ENCODE measurements at regions not wholly inside any gene's neighbourhood (a gene's known extent, or its start where the extent isn't known, plus 50 kb on each side); places are given as distances from the start of the nearest gene placed in this dataset.
A peak's percentile ranks its signal among the peaks of the same experiment; 100 is the strongest.

DNA sequence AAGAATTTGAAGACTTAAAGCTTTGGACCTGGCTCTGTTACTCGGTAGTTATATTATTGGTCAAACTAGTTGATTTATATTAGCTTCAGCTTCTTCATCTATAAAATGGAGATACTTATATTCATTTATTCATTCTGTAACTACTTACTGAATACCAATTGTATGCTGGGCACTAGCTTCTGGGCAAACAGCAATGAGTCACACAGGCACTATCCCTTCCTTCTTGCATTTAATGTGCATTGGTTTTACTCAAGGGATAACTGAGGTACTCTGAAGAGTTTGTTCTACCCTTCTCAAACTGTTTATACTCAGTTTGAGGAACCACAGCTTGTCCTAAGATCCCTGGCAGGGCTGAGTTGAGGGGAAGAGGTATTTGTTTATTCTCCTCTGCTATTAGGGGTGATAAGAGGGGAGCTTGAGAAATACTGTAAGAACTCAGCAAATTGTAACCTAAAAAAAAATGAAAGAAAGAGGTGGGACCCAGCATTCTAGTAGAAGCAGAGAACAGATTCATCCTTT is 825.4 kb upstream of the AMELY start:
- in situ Hi-C loops (cut with MboI; ENCODE audit: low sequenced_read_pairs in 4 of 4), result no loop called here
- Histone ChIP-seq H3K27me3 (no peaks in the 10 kb centered on the region), H3K36me3 (no peaks in the 10 kb centered on the region), H3K4me3 (no peak overlapping the region), H3K4me1 (no peaks in the 10 kb centered on the region), H3K27ac (no peak overlapping the region), H3K9me3 (no peaks in the 10 kb centered on the region)
- ATAC-seq (no peak), DNase-seq (no peak)
- intact Hi-C loops (cut with DNase I; ENCODE audit: low total_unique reads), result no loop called here
- TF ChIP-seq POLR2A (IDR thresholded peaks at IDR 0.05) (no peak), CTCF (IDR thresholded peaks at IDR 0.05 in 4 of 5, conservative IDR thresholded peaks at IDR 0.05 in 1 of 5) (no peak)

DNA sequence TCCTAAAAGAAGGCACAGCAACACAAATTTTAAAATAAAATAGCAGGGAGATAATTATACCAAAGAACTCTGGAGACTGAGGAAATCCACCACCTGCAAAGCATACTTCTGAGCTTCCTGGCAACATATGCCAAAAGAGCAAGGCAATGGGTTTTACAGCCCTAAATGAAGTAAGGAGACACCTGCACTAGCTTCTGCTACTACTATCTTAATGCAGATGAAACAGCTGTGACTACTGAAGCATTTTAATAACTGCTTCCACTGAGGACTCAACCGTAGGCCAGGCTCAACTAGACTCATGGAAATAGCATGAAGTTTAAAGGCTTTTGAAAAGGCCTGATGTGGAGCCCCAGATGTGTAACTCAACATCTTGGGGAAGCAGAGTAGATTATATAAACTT is 820.1 kb upstream of the AMELY start:
- intact Hi-C loops (cut with DNase I; ENCODE audit: low total_unique reads) (no loop called here), in situ Hi-C loops (cut with MboI; ENCODE audit: low sequenced_read_pairs in 4 of 4) (no loop called here)
- no peak overlapping the region for H3K4me3 ChIP-seq
- H3K27me3 ChIP-seq, result no peaks in the 10 kb centered on the region
- ATAC-seq (no peak), DNase-seq (no peak)
- no peak for TF ChIP-seq POLR2A (IDR thresholded peaks at IDR 0.05)
- no peak for TF ChIP-seq CTCF (IDR thresholded peaks at IDR 0.05 in 4 of 5, conservative IDR thresholded peaks at IDR 0.05 in 1 of 5)
- no peaks in the 10 kb centered on the region for H3K9me3 ChIP-seq
- no peak overlapping the region for H3K27ac ChIP-seq
- no peaks in the 10 kb centered on the region for H3K36me3 ChIP-seq
- no peaks in the 10 kb centered on the region for H3K4me1 ChIP-seq

DNA sequence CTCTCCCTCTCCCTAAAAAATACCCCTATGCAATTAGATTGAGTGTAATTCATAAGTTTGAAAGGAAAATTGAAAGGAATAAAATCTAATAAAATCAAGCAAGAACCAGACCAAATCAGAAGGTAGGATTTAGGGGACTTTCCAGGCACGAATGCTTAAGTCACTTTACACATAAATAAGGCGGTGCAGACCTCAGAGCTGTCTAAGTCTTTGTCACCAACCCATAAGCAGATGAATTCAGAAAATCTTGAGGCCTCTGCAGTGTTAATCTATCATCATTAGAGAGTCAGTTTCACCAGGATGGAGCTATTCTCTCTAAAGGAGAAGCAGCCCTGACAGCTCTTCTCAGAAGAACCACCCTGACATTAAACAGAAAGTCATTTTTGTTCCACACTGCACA is 819.1 kb upstream of the AMELY start:
- intact Hi-C loops (cut with DNase I; ENCODE audit: low total_unique reads) (no loop called here), in situ Hi-C loops (cut with MboI; ENCODE audit: low sequenced_read_pairs in 4 of 4) (no loop called here)
- Histone ChIP-seq H3K27me3 (no peaks in the 10 kb centered on the region), H3K9me3 (no peaks in the 10 kb centered on the region), H3K4me3 (no peak overlapping the region), H3K27ac (no peak overlapping the region), H3K36me3 (no peaks in the 10 kb centered on the region), H3K4me1 (no peaks in the 10 kb centered on the region)
- TF ChIP-seq POLR2A (IDR thresholded peaks at IDR 0.05), result no peak
- no peak for TF ChIP-seq CTCF (IDR thresholded peaks at IDR 0.05 in 4 of 5, conservative IDR thresholded peaks at IDR 0.05 in 1 of 5)
- DNase-seq (no peak), ATAC-seq (no peak)

GRCh38 chrY:7730071-7730470 is 818.5 kb upstream of the AMELY start:
- intact Hi-C loops (cut with DNase I; ENCODE audit: low total_unique reads) (no loop called here), in situ Hi-C loops (cut with MboI; ENCODE audit: low sequenced_read_pairs in 4 of 4) (no loop called here)
- no peaks in the 10 kb centered on the region for H3K36me3 ChIP-seq
- no peak for TF ChIP-seq CTCF (IDR thresholded peaks at IDR 0.05 in 4 of 5, conservative IDR thresholded peaks at IDR 0.05 in 1 of 5)
- no peak for TF ChIP-seq POLR2A (IDR thresholded peaks at IDR 0.05)
- DNase-seq (no peak), ATAC-seq (no peak)
- no peaks in the 10 kb centered on the region for H3K9me3 ChIP-seq
- no peaks in the 10 kb centered on the region for H3K27me3 ChIP-seq
- no peak overlapping the region for H3K27ac ChIP-seq
- no peak overlapping the region for H3K4me3 ChIP-seq
- H3K4me1 ChIP-seq, result no peaks in the 10 kb centered on the region

DNA sequence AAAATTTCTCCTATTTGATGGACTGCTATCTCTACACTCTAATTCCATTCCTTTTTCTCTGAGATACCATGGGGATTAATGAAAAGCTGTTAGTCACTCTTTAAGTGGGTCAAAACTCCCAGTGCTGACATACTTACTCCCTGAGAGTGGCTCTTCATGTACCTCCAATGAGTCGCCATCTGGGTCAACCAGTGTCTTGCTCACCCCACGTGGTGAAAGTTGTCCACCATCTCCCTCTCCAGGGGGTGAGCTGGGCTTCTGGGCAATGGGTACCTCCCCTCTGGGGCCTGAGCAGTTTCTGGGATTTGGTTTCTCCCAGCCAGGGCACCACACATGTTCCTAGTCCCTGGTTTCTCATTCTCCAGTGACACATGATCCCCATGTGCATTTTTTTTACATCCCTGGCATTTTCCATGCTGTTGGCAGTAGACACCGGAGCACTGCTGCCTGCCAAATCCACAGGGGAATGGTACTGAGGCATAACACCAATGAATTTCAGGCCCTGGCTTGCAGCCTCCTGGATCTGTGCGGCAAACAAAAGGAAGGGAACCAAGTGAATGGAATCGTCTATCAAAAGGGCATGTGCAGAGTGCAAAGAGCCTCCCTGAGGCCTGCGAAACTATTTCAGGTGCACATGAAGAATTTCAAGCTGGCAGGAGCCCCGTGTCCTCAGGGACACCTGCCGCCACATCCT is 817.9 kb upstream of the AMELY start:
- no peaks in the 10 kb centered on the region for H3K4me1 ChIP-seq
- in situ Hi-C loops (cut with MboI; ENCODE audit: low sequenced_read_pairs in 4 of 4) (no loop called here), intact Hi-C loops (cut with DNase I; ENCODE audit: low total_unique reads) (no loop called here)
- no peaks in the 10 kb centered on the region for H3K27me3 ChIP-seq
- H3K36me3 ChIP-seq, result no peaks in the 10 kb centered on the region
- no peak overlapping the region for H3K4me3 ChIP-seq
- no peak overlapping the region for H3K27ac ChIP-seq
- TF ChIP-seq POLR2A (IDR thresholded peaks at IDR 0.05), result no peak
- no peak for TF ChIP-seq CTCF (IDR thresholded peaks at IDR 0.05 in 4 of 5, conservative IDR thresholded peaks at IDR 0.05 in 1 of 5)
- ATAC-seq, result peak in 1 of 2 donors; percentile 45
- DNase-seq, result no peak
- H3K9me3 ChIP-seq, result no peaks in the 10 kb centered on the region

All from gastrocnemius medialis (tissue), 4 donors.